ENCODE measurements at regions not wholly inside any gene's neighbourhood (a gene's known extent, or its start where the extent isn't known, plus 50 kb on each side); places are given as distances from the start of the nearest gene placed in this dataset.
A peak's percentile ranks its signal among the peaks of the same experiment; 100 is the strongest.

DNA sequence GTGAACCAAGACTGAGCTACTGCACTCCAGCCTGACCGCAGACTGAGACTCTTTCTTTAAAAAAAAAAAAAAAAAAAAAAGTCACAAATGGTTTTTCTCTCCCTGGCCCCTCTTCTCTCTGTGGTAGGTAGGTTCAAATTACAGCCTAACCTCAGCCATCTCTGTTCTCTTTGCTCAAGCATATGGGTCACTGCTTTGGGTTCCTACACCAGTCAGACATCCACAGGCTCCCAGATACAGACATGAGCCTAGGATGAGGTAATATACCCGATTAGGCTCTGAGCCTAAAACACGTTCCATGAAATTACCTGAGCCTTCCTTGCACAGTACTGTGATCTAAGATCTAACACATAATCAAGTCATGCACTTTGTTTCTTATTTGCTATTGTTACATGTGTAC is 90.5 kb upstream of the JAK1 start:
- TF ChIP-seq, protein P1, sequence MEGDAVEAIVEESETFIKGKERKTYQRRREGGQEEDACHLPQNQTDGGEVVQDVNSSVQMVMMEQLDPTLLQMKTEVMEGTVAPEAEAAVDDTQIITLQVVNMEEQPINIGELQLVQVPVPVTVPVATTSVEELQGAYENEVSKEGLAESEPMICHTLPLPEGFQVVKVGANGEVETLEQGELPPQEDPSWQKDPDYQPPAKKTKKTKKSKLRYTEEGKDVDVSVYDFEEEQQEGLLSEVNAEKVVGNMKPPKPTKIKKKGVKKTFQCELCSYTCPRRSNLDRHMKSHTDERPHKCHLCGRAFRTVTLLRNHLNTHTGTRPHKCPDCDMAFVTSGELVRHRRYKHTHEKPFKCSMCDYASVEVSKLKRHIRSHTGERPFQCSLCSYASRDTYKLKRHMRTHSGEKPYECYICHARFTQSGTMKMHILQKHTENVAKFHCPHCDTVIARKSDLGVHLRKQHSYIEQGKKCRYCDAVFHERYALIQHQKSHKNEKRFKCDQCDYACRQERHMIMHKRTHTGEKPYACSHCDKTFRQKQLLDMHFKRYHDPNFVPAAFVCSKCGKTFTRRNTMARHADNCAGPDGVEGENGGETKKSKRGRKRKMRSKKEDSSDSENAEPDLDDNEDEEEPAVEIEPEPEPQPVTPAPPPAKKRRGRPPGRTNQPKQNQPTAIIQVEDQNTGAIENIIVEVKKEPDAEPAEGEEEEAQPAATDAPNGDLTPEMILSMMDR (IDR thresholded peaks at IDR 0.05; ENCODE audit: low read depth, low read length, missing control alignments): no peak
- in situ Hi-C loops (cut with HindIII; ENCODE audit: low sequenced_read_pairs): no loop called here
- DNase-seq (ENCODE audit: low read depth): no peak
- no peak overlapping the region for H3K4me3 ChIP-seq (ENCODE audit: low read depth, low read length)

DNA sequence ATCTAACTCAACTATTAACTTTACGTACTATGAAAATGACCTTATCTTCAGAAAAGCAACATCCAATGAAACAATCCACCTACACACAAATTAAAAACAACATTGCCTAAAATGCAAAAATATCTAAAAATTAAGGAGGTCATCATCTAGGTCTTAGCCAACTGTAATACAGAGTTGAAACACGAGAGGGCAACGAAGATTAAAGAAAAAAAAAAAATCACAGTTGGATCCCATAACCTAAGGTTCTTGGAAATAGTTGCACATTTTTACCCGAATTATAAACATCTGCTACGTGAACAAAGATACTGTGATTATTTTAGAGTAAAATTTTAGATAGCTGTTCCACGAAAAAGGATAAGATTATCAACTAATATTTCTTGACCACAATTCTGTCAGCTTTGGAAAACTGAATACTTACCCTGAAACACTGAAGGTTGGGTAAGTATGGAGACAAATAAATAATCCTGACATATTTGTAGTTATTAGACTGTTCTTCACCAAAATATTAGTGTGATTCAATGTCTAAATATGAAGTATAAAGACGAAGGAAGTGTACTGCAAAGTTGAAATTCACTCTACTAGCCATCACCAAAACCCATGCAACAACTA is 88.0 kb upstream of the AK4 start:
- no peak for DNase-seq (ENCODE audit: low read depth)
- H3K4me3 ChIP-seq (ENCODE audit: low read depth, low read length): no peak overlapping the region
- in situ Hi-C loops (cut with HindIII; ENCODE audit: low sequenced_read_pairs): no loop called here
- TF ChIP-seq, protein P1 (IDR thresholded peaks at IDR 0.05; ENCODE audit: low read depth, low read length, missing control alignments): peak; percentile 40

DNA sequence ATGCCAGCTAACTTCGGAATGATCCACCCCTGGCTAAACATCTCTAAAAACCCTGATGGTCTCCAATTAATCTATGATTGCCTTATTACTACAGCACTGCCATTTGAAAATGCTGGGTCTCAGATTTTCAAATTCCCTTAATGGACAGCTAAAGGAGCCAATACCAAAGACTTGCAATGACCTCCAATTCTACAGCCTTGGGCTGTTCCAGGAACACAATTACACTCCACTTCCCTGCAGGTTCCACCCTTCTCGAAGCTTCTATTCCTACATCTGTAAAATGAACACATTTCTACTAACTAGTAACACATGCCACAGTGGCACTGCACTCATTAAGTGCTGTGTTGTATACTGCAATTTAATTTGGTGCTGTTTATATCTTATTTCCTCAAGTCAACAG is 85.7 kb upstream of the AK4 start:
- in situ Hi-C loops (cut with HindIII; ENCODE audit: low sequenced_read_pairs): no loop called here
- no peak overlapping the region for H3K4me3 ChIP-seq (ENCODE audit: low read depth, low read length)
- TF ChIP-seq, protein P1 (IDR thresholded peaks at IDR 0.05; ENCODE audit: low read depth, low read length, missing control alignments): no peak
- no peak for DNase-seq (ENCODE audit: low read depth)

DNA sequence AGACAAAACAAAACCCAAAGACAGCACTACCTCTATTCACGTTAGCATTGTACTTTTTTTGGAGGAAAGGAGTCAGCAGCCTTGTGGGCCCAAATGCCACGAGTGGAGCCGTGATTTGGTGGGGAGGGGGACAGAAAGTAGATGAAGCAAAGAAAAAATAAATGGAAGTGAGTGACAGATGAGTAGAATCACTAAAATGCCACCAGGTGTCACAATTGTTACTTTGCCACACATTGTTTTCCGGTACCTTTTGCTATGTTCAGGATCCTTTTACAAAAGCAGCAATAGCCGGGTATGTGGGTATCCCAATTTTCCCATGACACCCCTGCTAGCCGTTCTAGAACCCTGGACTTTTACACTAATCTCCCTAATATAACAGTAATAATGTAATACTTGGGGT is 85.0 kb upstream of the AK4 start:
- TF ChIP-seq, protein P1 (IDR thresholded peaks at IDR 0.05; ENCODE audit: low read depth, low read length, missing control alignments): no peak
- no peak for DNase-seq (ENCODE audit: low read depth)
- no peak overlapping the region for H3K4me3 ChIP-seq (ENCODE audit: low read depth, low read length)
- in situ Hi-C loops (cut with HindIII; ENCODE audit: low sequenced_read_pairs): no loop called here

DNA sequence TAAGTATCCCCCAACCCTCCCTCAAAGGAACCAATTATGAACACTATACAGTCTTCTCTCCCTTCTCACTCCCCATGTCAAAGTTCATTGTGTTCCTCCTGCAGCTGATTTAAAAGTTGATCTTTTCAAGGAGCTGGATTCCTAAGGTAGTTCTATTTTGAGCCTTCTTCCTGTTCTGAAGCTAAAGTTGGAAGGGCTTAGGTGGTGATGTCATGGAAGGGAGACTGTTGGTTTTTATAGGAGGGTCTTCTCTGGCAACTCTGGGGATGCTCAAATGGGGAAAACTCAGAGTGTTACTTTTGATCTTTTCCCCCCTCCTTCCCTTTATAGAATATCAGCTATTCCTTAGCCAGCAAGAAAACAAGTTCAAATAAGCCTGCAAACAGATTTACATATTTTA is 83.0 kb upstream of the AK4 start:
- in situ Hi-C loops (cut with HindIII; ENCODE audit: low sequenced_read_pairs): loop anchor here (5.0 kb wide), 2 partner anchors 33 to 147 kb away; no protein-coding TSS in a partner anchor
- TF ChIP-seq, protein P1 (IDR thresholded peaks at IDR 0.05; ENCODE audit: low read depth, low read length, missing control alignments): no peak
- DNase-seq (ENCODE audit: low read depth): no peak
- no peak overlapping the region for H3K4me3 ChIP-seq (ENCODE audit: low read depth, low read length)

DNA sequence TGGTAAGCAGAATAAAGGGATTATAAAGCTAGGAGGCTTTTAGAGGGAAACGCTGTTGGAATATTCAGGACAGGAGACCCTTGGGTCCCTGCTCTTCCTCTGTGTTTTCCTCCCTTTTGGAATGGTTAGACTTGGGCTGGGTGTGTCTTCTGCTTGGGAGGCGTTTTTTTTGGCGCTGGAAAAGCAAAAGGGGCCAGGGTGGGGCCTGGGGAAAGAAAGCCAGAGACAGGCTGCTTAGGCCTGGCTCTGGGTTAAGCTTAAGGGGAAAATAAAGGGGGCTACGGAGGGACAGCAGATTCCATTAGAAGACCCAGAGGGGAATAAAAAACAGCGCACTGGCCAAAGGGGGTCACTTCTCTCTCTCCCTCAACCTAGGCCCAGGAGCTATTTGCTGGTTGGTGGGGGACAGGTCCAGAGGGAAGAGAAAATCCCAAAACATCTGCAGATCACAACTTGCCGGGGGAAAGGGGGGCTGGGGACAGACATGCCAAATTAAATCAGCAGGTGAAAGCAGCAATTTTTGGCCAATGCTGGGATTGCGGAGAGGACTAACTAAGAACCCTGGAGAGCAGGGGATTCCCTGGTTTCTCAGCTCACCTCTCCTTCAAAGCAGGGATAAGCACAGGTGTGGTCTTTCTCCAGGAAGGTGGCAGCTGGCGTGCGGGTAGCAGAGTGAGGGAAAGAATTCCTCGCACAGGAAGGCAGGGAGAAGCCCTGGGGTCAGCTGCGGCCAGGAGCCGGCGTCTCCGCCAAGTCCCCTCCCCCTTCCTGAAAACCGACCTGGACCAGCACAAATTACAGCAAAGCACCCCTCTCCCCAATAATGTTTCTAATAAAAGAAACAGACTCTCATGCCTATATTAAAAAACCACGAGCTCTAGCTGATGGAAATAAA is 82.2 kb upstream of the AK4 start:
- in situ Hi-C loops (cut with HindIII; ENCODE audit: low sequenced_read_pairs): loop anchor here (5.0 kb wide), 2 partner anchors 33 to 147 kb away; no protein-coding TSS in a partner anchor
- H3K4me3 ChIP-seq (ENCODE audit: low read depth, low read length): peak overlapping the region; percentile 81
- DNase-seq (ENCODE audit: low read depth): no peak
- TF ChIP-seq, protein P1 (IDR thresholded peaks at IDR 0.05; ENCODE audit: low read depth, low read length, missing control alignments): no peak
